Spleen (tissue), 11 donors: ENCODE measurements at regions not wholly inside any gene's neighbourhood (a gene's known extent, or its start where the extent isn't known, plus 50 kb on each side); places are given as distances from the start of the nearest gene placed in this dataset.

ENCODE experiments used
- DNase-seq: peaks from one replicate; pipeline ENCODE4 v3.0.0-alpha.2; 2020
- H3K27ac ChIP-seq, 8 donors: fragments of 200-600 bp; sonication (generic) in 7 of 8; 1 replicate in 4 of 8; 2 replicates in 4 of 8; pipeline versions ENCODE4 v1.5.0 to v1.8.0; 2016 to 2021; ENCODE audit warnings: inconsistent platforms in 4 of 8, mild to moderate bottlenecking in 4 of 8, moderate library complexity in 1 of 8
- H3K27me3 ChIP-seq, 7 donors: fragments of 200-600 bp; sonication (generic) in 6 of 7; replicated peaks in 1 of 7; 1 replicate in 4 of 7; 2 replicates in 3 of 7; pipeline versions ENCODE4 v1.5.0 to v1.8.0; 2016 to 2021; ENCODE audit warnings: inconsistent platforms in 3 of 7, mild to moderate bottlenecking in 1 of 7
- H3K36me3 ChIP-seq, 6 donors: fragments of 200-600 bp; sonication (generic) in 5 of 6; 1 replicate in 4 of 6; 2 replicates in 2 of 6; pipeline versions ENCODE4 v1.5.0 to v1.8.0; 2016 to 2021; ENCODE audit warnings: inconsistent platforms in 2 of 6
- H3K4me1 ChIP-seq, 6 donors: fragments of 200-600 bp; sonication (generic) in 5 of 6; 1 replicate in 3 of 6; 2 replicates in 3 of 6; pipeline versions ENCODE4 v1.5.0 to v1.8.0; 2016 to 2021; ENCODE audit warnings: inconsistent platforms in 3 of 6
- H3K4me3 ChIP-seq, 8 donors: fragments of 200-600 bp; sonication (generic) in 7 of 8; 1 replicate in 4 of 8; 2 replicates in 4 of 8; pipeline versions ENCODE4 v1.5.0 to v1.8.0; 2016 to 2021; ENCODE audit warnings: inconsistent platforms in 4 of 8, mild to moderate bottlenecking in 4 of 8, moderate library complexity in 2 of 8
- H3K9me3 ChIP-seq, 8 donors: fragments of 200-600 bp; sonication (generic) in 7 of 8; 1 replicate in 4 of 8; 2 replicates in 4 of 8; pipeline versions ENCODE4 v1.5.0 to v1.8.0; 2016 to 2021; ENCODE audit warnings: inconsistent platforms in 4 of 8
- POLR2A ChIP-seq, 3 donors: fragments of 450-650 bp; IDR thresholded peaks; one replicate each; pipeline ENCODE4 v1.5.1; 2017; ENCODE audit warnings: antibody characterized with exemption in 3 of 3, mild to moderate bottlenecking in 1 of 3
- POLR2AphosphoS5 ChIP-seq, 3 donors: sonication (generic); formaldehyde crosslinking; IDR thresholded peaks; one replicate each; pipeline ENCODE4 v1.5.1; 2017; ENCODE audit warnings: antibody characterized with exemption in 3 of 3
- WGBS, 5 donors: extraction: QIAGEN DNeasy Blood & Tissue Kit in 3 of 5; methylation state at CpG; one replicate each; pipeline versions ENCODE4 v1.1.5 to v1.1.7; 2013 to 2018; 5-methylcytosine and 5-hydroxymethylcytosine counted together
- intact Hi-C: fragments of 100-400 bp; cut with DNase I; formaldehyde crosslinking; loops from one replicate; pipeline ENCODE4 v1.15.0; 2023; ENCODE audit warnings: low total_unique reads
- TF ChIP-seq, protein P1 (sequence below), 11 experiments: fragments of 200-600 bp in 7 of 11; fragments of 450-650 bp in 4 of 11; sonication (generic) in 4 of 11; IDR thresholded peaks in 8 of 11; conservative IDR thresholded peaks in 3 of 11; 1 replicate in 7 of 11; 2 replicates in 4 of 11; pipeline versions ENCODE4 v1.4.0 to v1.8.0; 2016 to 2021; ENCODE audit warnings: antibody characterized with exemption in 11 of 11, inconsistent platforms in 4 of 11, mild to moderate bottlenecking in 1 of 11
- donor health status: healthy with polysubstance abuse.
- donor health status: DM: no; HTN: no; CAD: no; lungs with moderate emphysema.
- donor health status: DM: no; HTN: no; CAD: no.
- donor health status: Bipolar disorder and iron deficiency.
- donor health status: healthy.
- donor health status: DM: no; HTN: no; CAD: no.
- donor health status: DM: yes; HTN: yes; CAD: no.

DNA sequence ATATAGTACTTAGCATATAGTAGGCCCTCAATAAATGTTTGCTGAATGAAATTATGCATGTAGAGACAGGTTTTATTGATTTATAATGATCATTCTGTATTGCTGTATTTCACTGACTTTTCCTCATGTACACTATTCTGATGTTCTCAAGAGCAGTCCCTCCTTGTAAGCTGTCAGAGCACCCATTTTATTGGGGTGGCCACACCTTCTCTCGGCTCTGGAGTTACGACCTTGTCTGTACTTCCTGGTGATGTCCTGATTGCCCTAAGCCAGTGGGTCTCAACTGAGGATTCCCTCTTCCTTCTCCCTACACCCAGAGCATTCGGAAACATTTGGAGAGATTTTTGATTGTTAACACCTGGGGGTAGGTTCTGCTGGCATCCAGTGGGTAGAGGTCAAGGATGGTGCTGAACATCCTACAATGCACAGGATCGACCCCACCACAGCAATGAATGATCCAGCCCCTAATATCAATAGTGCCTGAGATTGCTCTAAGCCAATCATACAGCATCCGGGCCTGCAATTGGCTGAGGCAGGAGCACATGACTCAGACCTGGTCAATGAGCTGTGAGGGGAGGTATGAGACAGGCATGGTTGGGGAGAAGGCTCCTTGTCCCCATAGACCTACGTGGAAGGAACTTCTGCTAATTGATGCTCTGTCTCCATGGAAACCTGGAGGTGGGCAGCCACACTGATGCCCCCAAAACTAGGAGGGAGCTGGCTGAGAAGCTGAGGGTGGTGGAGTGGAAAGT, 58.8 kb downstream of the CLDN34 start:
- Histone ChIP-seq H3K36me3 (no peaks in the 10 kb centered on the region), H3K9me3 (no peaks in the 10 kb centered on the region), H3K27ac (no peak overlapping the region), H3K4me3 (no peak overlapping the region), H3K27me3 (no peaks in the 10 kb centered on the region), H3K4me1 (no peaks in the 10 kb centered on the region)
- 67 to 90% (median 84%) methylated on average over 4 to 6 of the region's 6 CpGs for WGBS, 5 donors
- DNase-seq, result no peak
- TF ChIP-seq, protein P1, sequence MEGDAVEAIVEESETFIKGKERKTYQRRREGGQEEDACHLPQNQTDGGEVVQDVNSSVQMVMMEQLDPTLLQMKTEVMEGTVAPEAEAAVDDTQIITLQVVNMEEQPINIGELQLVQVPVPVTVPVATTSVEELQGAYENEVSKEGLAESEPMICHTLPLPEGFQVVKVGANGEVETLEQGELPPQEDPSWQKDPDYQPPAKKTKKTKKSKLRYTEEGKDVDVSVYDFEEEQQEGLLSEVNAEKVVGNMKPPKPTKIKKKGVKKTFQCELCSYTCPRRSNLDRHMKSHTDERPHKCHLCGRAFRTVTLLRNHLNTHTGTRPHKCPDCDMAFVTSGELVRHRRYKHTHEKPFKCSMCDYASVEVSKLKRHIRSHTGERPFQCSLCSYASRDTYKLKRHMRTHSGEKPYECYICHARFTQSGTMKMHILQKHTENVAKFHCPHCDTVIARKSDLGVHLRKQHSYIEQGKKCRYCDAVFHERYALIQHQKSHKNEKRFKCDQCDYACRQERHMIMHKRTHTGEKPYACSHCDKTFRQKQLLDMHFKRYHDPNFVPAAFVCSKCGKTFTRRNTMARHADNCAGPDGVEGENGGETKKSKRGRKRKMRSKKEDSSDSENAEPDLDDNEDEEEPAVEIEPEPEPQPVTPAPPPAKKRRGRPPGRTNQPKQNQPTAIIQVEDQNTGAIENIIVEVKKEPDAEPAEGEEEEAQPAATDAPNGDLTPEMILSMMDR (IDR thresholded peaks at IDR 0.05 in 8 of 11, conservative IDR thresholded peaks at IDR 0.05 in 3 of 11), result no peak
- TF ChIP-seq POLR2AphosphoS5 (IDR thresholded peaks at IDR 0.05) (no peak), POLR2A (IDR thresholded peaks at IDR 0.05) (no peak)
- intact Hi-C loops, result no loop called here

DNA sequence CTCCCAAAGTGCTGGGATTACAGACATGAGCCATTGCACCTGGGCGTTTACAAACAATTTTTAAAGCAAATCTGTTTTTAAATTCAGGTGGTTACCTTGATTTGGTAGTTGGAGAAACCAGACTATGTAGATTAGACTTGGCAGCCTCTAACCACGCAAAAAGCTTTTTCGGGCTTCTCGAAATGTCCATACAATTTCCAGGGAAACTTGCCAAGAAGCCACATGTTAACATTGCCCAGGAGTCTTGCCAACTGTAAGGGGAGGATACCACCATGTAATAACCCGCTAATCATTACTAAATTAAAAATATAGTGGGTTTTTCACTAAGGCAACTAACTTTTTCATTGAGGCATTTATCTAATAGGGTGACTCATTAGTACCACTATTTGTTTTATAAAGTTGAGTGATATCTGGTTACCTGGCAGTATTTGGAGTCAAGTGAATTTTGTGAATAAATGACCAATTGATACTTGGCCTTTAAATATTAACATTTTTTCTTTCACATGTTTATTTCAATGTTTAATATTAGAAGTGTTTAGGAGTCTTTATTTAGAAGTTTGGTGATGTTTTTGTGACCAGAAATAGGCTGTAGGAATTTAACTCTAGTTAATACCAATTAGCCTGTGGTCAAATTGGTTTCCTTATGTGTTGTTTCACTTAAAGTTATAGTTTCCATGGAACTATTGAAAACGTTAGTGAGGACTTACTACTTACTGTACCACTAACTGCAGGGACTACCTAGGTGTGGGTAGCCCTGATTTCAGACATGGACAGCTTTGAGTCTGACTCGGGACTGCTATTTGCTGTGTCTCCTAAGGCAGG, 61.3 kb downstream of the CLDN34 start:
- intact Hi-C loops, result no loop called here
- Histone ChIP-seq H3K4me1 (no peaks in the 10 kb centered on the region), H3K36me3 (no peaks in the 10 kb centered on the region), H3K9me3 (no peaks in the 10 kb centered on the region), H3K27ac (no peak overlapping the region), H3K27me3 (no peaks in the 10 kb centered on the region), H3K4me3 (no peak overlapping the region)
- DNase-seq, result no peak
- no peak for TF ChIP-seq POLR2A (IDR thresholded peaks at IDR 0.05)
- TF ChIP-seq, protein P1 (IDR thresholded peaks at IDR 0.05 in 8 of 11, conservative IDR thresholded peaks at IDR 0.05 in 3 of 11), result no peak
- no peak for TF ChIP-seq POLR2AphosphoS5 (IDR thresholded peaks at IDR 0.05)
- 67 to 88% (median 81%) methylated on average over 7 of the region's 7 CpGs for WGBS, 5 donors

DNA sequence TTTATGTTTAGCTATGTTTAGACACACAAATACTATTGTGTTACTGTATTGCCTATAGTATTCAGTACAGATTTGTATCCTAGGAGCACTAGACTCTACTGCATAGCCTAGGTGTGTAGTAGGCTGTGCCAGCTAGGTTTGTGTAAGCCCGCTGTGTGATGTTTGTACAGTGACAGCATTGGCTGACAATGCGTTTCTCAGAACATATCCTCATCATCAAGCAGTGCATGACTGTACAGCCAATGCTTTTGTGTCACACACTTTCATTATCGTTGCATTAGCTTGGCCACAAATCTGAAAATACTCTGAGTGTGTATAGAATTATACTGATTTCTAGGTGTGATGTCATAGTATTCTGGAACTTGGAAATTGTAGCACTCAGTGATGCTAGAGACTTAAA, 63.4 kb downstream of the CLDN34 start:
- 79 to 97% (median 92%) methylated on average over 3 of the region's 3 CpGs for whole genome bisulfite sequencing, 5 donors
- Histone ChIP-seq H3K27ac (no peak overlapping the region), H3K9me3 (no peaks in the 10 kb centered on the region), H3K4me3 (no peak overlapping the region), H3K27me3 (no peaks in the 10 kb centered on the region), H3K36me3 (no peaks in the 10 kb centered on the region), H3K4me1 (no peaks in the 10 kb centered on the region)
- intact Hi-C loops, result no loop called here
- TF ChIP-seq POLR2AphosphoS5 (IDR thresholded peaks at IDR 0.05) (no peak), POLR2A (IDR thresholded peaks at IDR 0.05) (no peak)
- TF ChIP-seq, protein P1 (IDR thresholded peaks at IDR 0.05 in 8 of 11, conservative IDR thresholded peaks at IDR 0.05 in 3 of 11), result no peak
- DNase-seq, result no peak

DNA sequence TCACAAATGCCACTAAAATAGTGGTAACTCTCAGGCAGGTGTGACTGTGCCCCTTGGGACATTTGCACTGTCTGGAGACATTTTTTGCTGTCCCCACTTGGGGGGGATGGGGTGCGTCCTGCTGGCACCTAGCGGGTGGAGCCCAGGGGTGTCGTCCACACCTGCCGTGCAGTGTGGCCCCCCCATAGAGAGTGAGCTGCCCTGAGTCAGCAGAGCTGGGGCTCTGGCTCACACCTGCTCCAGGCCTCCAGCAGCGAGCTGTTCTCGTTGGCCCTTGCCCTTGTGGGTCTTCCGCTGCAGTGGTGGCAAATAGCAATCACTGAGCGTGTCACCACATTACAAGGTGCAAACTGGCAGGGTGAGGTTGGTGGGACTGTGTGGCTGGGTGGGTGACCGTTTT, 64.6 kb downstream of the CLDN34 start:
- Histone ChIP-seq H3K36me3 (no peaks in the 10 kb centered on the region), H3K4me3 (no peak overlapping the region), H3K9me3 (no peaks in the 10 kb centered on the region), H3K27me3 (no peaks in the 10 kb centered on the region), H3K4me1 (no peaks in the 10 kb centered on the region), H3K27ac (no peak overlapping the region)
- DNase-seq, result no peak
- intact Hi-C loops, result no loop called here
- WGBS, 5 donors, result 60 to 87% (median 79%) methylated on average over 3 to 9 of the region's 9 CpGs
- TF ChIP-seq, protein P1 (IDR thresholded peaks at IDR 0.05 in 8 of 11, conservative IDR thresholded peaks at IDR 0.05 in 3 of 11), result no peak
